Liver (tissue), 7 donors: ENCODE measurements at regions not wholly inside any gene's neighbourhood (a gene's known extent, or its start where the extent isn't known, plus 50 kb on each side); places are given as distances from the start of the nearest gene placed in this dataset.

Experiments used
- DNase-seq: peaks from one replicate; pipeline ENCODE4 v3.0.0-alpha.2; 2017; ENCODE audit warnings: low spot score
- H3K27ac ChIP-seq, 2 donors: one replicate each; pipeline ENCODE4 v1.7.0; 2013; ENCODE audit warnings: inconsistent platforms in 2 of 2, low read length in 2 of 2, control low read depth in 1 of 2, low read depth in 1 of 2, mild to moderate bottlenecking in 1 of 2
- H3K27me3 ChIP-seq, 4 donors: one replicate each; pipeline versions ENCODE4 v1.6.1 to v1.7.0; 2013; ENCODE audit warnings: low read length in 3 of 4, inconsistent platforms in 1 of 4, mild to moderate bottlenecking in 1 of 4, moderate library complexity in 1 of 4; ENCODE audit not compliant: control insufficient read depth in 4 of 4, insufficient read depth in 4 of 4
- H3K36me3 ChIP-seq, 4 donors: one replicate each; pipeline versions ENCODE4 v1.6.1 to v1.7.0; 2013; ENCODE audit warnings: low read length in 3 of 4, mild to moderate bottlenecking in 3 of 4, low read depth in 1 of 4, moderate library complexity in 1 of 4; ENCODE audit not compliant: control insufficient read depth in 4 of 4, insufficient read depth in 3 of 4
- H3K4me1 ChIP-seq, 4 donors: one replicate each; pipeline versions ENCODE4 v1.6.1 to v1.7.0; 2013; ENCODE audit warnings: low read length in 3 of 4, mild to moderate bottlenecking in 3 of 4, moderate library complexity in 1 of 4; ENCODE audit not compliant: control insufficient read depth in 4 of 4, insufficient read depth in 4 of 4
- H3K4me3 ChIP-seq, 3 donors: one replicate each; pipeline versions ENCODE4 v1.6.1 to v1.7.0; 2013; ENCODE audit warnings: low read length in 3 of 3, control low read depth in 1 of 3, low read depth in 1 of 3, mild to moderate bottlenecking in 1 of 3
- H3K9ac ChIP-seq, 2 donors: one replicate each; pipeline ENCODE4 v1.7.0; 2013; ENCODE audit warnings: low read length in 2 of 2, mild to moderate bottlenecking in 2 of 2, moderate library complexity in 2 of 2, control low read depth in 1 of 2, low read depth in 1 of 2
- H3K9me3 ChIP-seq, 4 donors: one replicate each; pipeline versions ENCODE4 v1.6.1 to v1.7.0; 2013; ENCODE audit warnings: low read length in 3 of 4; ENCODE audit not compliant: control insufficient read depth in 4 of 4
- ATF3 ChIP-seq: IDR thresholded peaks from 2 replicates; pipeline ENCODE4 v1.6.1; 2016; ENCODE audit warnings: antibody characterized with exemption
- EGR1 ChIP-seq, 2 donors: IDR thresholded peaks; 2 replicates each; pipeline ENCODE4 v1.6.1; 2016 to 2018; ENCODE audit warnings: antibody characterized with exemption in 2 of 2, low read depth in 2 of 2
- FOXA1 ChIP-seq: IDR thresholded peaks from 2 replicates; pipeline ENCODE4 v1.6.1; 2016; ENCODE audit warnings: antibody characterized with exemption
- FOXA2 ChIP-seq: IDR thresholded peaks from 2 replicates; pipeline ENCODE4 v1.6.1; 2016; ENCODE audit warnings: antibody characterized with exemption
- GABPA ChIP-seq, 2 donors: IDR thresholded peaks in 1 of 2; conservative IDR thresholded peaks in 1 of 2; 2 replicates each; pipeline ENCODE4 v1.6.1; 2016; ENCODE audit warnings: antibody characterized with exemption in 2 of 2, mild to moderate bottlenecking in 1 of 2, moderate library complexity in 1 of 2
- HNF4A ChIP-seq, 2 donors: conservative IDR thresholded peaks; 2 replicates each; pipeline ENCODE4 v1.6.1; 2016; ENCODE audit warnings: antibody characterized with exemption in 2 of 2, mild to moderate bottlenecking in 2 of 2
- HNF4G ChIP-seq: IDR thresholded peaks from 2 replicates; pipeline ENCODE4 v1.6.1; 2016; ENCODE audit warnings: antibody characterized with exemption
- JUND ChIP-seq, 2 donors: IDR thresholded peaks; 2 replicates each; pipeline ENCODE4 v1.6.1; 2016; ENCODE audit warnings: antibody characterized with exemption in 2 of 2
- MAX ChIP-seq: IDR thresholded peaks from 2 replicates; pipeline ENCODE4 v1.6.1; 2016; ENCODE audit warnings: antibody characterized with exemption
- NR2F2 ChIP-seq: IDR thresholded peaks from 2 replicates; pipeline ENCODE4 v1.6.1; 2016; ENCODE audit warnings: antibody characterized with exemption
- RAD21 ChIP-seq, 2 donors: IDR thresholded peaks; 2 replicates each; pipeline ENCODE4 v1.6.1; 2016; ENCODE audit warnings: antibody characterized with exemption in 2 of 2, mild to moderate bottlenecking in 2 of 2
- RXRA ChIP-seq, 2 donors: IDR thresholded peaks; 2 replicates each; pipeline ENCODE4 v1.6.1; 2017 to 2018; ENCODE audit warnings: antibody characterized with exemption in 2 of 2, mild to moderate bottlenecking in 1 of 2
- SP1 ChIP-seq: IDR thresholded peaks from 2 replicates; pipeline ENCODE4 v1.6.1; 2018; ENCODE audit warnings: antibody characterized with exemption, mild to moderate bottlenecking
- TAF1 ChIP-seq: conservative IDR thresholded peaks from 2 replicates; pipeline ENCODE4 v1.6.1; 2016; ENCODE audit warnings: antibody characterized with exemption, mild to moderate bottlenecking
- YY1 ChIP-seq: IDR thresholded peaks from 2 replicates; pipeline ENCODE4 v1.6.1; 2016; ENCODE audit warnings: antibody characterized with exemption, mild to moderate bottlenecking
- WGBS: extraction: QIAGEN DNeasy Blood & Tissue Kit; methylation state at CpG from one replicate; pipeline ENCODE4 v1.1.7; 2013; 5-methylcytosine and 5-hydroxymethylcytosine counted together
- TF ChIP-seq, protein P1 (sequence below): IDR thresholded peaks from 2 replicates; pipeline ENCODE4 v1.6.1; 2016; ENCODE audit warnings: antibody characterized with exemption, mild to moderate bottlenecking
- TF ChIP-seq, protein P2 (sequence below): IDR thresholded peaks from 2 replicates; pipeline ENCODE4 v1.6.1; 2016; ENCODE audit warnings: antibody characterized with exemption
- donor health status: healthy.
- donor health status: healthy.
- donor health status: healthy.
- donor health status: healthy.

GRCh38 chr13:51526202-51526601, 58.1 kb upstream of the WDFY2 start (continued):
- TF ChIP-seq HNF4A (conservative IDR thresholded peaks at IDR 0.05) = no peak
- TF ChIP-seq, protein P1, sequence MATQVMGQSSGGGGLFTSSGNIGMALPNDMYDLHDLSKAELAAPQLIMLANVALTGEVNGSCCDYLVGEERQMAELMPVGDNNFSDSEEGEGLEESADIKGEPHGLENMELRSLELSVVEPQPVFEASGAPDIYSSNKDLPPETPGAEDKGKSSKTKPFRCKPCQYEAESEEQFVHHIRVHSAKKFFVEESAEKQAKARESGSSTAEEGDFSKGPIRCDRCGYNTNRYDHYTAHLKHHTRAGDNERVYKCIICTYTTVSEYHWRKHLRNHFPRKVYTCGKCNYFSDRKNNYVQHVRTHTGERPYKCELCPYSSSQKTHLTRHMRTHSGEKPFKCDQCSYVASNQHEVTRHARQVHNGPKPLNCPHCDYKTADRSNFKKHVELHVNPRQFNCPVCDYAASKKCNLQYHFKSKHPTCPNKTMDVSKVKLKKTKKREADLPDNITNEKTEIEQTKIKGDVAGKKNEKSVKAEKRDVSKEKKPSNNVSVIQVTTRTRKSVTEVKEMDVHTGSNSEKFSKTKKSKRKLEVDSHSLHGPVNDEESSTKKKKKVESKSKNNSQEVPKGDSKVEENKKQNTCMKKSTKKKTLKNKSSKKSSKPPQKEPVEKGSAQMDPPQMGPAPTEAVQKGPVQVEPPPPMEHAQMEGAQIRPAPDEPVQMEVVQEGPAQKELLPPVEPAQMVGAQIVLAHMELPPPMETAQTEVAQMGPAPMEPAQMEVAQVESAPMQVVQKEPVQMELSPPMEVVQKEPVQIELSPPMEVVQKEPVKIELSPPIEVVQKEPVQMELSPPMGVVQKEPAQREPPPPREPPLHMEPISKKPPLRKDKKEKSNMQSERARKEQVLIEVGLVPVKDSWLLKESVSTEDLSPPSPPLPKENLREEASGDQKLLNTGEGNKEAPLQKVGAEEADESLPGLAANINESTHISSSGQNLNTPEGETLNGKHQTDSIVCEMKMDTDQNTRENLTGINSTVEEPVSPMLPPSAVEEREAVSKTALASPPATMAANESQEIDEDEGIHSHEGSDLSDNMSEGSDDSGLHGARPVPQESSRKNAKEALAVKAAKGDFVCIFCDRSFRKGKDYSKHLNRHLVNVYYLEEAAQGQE = no peak
- TF ChIP-seq GABPA (IDR thresholded peaks at IDR 0.05 in 1 of 2, conservative IDR thresholded peaks at IDR 0.05 in 1 of 2) = no peak
- no peak for TF ChIP-seq SP1
- no peak for TF ChIP-seq RXRA (IDR thresholded peaks at IDR 0.05)
- no peak for TF ChIP-seq FOXA1

DNA sequence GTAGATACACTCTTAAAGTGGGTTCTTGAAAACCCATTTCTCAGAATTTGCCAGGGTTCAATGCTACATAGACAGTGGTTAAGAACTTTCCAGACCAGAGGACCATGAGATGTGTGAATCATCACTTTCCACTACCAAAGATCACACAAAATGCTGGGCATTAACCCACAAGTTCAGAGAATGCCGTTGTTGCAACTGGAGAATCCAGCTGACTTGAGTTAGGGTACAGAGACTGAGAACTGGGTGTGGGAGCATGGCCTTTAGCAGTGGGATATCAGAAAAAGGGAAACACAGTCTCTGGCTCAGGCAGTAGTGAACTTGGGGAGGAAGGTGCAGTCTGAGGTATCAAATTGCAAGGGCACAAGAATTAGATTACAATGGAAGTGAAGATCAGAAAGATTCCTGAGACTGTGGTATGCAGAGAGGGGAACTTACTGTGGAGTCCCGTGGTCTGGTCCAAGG, 51.5 kb upstream of the WDFY2 start:
- Histone ChIP-seq H3K4me3 (no peak overlapping the region), H3K9me3 (no peaks in the 10 kb centered on the region), H3K27ac (no peak overlapping the region), H3K4me1 (no peaks in the 10 kb centered on the region), H3K9ac (no peak overlapping the region), H3K27me3 (no peaks in the 10 kb centered on the region), H3K36me3 (no peaks in the 10 kb centered on the region)
- TF ChIP-seq SP1 (no peak), RXRA (IDR thresholded peaks at IDR 0.05) (no peak), FOXA2 (no peak), YY1 (no peak), MAX (no peak), GABPA (IDR thresholded peaks at IDR 0.05 in 1 of 2, conservative IDR thresholded peaks at IDR 0.05 in 1 of 2) (no peak)
- TF ChIP-seq, protein P1 = no peak
- no peak for DNase-seq
- 73% methylated on average over 2 of the region's 2 CpGs for WGBS

DNA sequence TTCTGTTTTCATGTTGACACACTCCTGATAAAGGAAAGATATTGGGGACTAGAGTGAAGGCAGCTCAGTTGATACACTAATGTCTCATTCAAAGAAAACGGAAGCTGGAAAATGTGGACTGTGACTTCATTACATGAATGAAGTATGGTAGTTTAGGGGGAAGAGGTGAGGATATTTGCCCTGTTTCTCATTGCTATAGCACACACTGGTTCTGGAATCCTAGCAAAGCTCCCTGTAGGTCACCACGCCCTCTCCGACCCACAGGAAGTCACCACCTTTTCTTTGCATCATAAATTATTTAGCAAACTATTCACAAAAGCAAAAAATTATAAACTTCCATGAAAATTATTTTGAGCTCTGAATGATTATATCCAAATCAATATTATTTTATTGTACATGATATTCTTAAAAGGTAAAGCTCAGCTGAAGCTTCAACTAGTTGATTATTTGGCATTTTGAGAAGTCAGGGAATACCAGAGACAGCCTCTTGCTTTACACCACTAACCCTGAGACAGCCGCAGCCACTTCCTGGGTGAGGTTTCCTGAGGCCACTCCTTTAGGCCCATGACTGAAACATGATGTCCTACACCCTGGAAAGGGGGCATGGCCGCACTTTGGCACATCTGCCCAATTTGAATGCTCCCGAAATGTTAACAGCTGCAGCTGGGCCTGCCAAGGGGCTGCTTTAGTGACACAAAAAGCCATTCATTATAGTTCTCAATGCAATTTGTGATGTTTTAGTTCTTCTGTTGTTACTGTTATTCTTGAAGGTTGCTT, 50.0 kb upstream of the WDFY2 start:
- H3K27ac ChIP-seq = no peak overlapping the region
- H3K9ac ChIP-seq = no peak overlapping the region
- WGBS = 82% methylated on average over 6 of the region's 6 CpGs
- H3K9me3 ChIP-seq = no peaks in the 10 kb centered on the region
- no peaks in the 10 kb centered on the region for H3K27me3 ChIP-seq
- H3K4me3 ChIP-seq = no peak overlapping the region
- no peaks in the 10 kb centered on the region for H3K4me1 ChIP-seq
- H3K36me3 ChIP-seq = no peaks in the 10 kb centered on the region
- DNase-seq = no peak
- TF ChIP-seq, protein P2, sequence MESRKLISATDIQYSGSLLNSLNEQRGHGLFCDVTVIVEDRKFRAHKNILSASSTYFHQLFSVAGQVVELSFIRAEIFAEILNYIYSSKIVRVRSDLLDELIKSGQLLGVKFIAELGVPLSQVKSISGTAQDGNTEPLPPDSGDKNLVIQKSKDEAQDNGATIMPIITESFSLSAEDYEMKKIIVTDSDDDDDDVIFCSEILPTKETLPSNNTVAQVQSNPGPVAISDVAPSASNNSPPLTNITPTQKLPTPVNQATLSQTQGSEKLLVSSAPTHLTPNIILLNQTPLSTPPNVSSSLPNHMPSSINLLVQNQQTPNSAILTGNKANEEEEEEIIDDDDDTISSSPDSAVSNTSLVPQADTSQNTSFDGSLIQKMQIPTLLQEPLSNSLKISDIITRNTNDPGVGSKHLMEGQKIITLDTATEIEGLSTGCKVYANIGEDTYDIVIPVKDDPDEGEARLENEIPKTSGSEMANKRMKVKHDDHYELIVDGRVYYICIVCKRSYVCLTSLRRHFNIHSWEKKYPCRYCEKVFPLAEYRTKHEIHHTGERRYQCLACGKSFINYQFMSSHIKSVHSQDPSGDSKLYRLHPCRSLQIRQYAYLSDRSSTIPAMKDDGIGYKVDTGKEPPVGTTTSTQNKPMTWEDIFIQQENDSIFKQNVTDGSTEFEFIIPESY = no peak
- TF ChIP-seq MAX (no peak), ATF3 (no peak), HNF4A (conservative IDR thresholded peaks at IDR 0.05) (no peak), GABPA (IDR thresholded peaks at IDR 0.05 in 1 of 2, conservative IDR thresholded peaks at IDR 0.05 in 1 of 2) (no peak), YY1 (no peak), JUND (IDR thresholded peaks at IDR 0.05) (no peak), NR2F2 (no peak), FOXA1 (no peak), HNF4G (no peak), FOXA2 (no peak), TAF1 (no peak), SP1 (no peak), RAD21 (IDR thresholded peaks at IDR 0.05) (no peak), EGR1 (IDR thresholded peaks at IDR 0.05; ENCODE audit: low read depth in 2 of 2) (no peak)
